ENCODE measurements at regions not wholly inside any gene's neighbourhood (a gene's known extent, or its start where the extent isn't known, plus 50 kb on each side); places are given as distances from the start of the nearest gene placed in this dataset.

- peak; percentile 40; the same call in 1 of the 2 replicates for TF ChIP-seq CTCF (IDR thresholded peaks at IDR 0.05)
Observed at GRCh38 chr14:38016497-38016896, 191.2 kb upstream of the SSTR1 start.

- TF ChIP-seq CTCF (IDR thresholded peaks at IDR 0.05) = no peak
Observed at GRCh38 chr14:38021861-38022260, 185.8 kb upstream of the SSTR1 start.

- TF ChIP-seq CTCF (IDR thresholded peaks at IDR 0.05) = no peak
Observed at GRCh38 chr14:38022775-38023174, 184.9 kb upstream of the SSTR1 start.

- no peak for TF ChIP-seq CTCF (IDR thresholded peaks at IDR 0.05)
Observed at GRCh38 chr14:38038171-38038570, 169.5 kb upstream of the SSTR1 start.

- TF ChIP-seq CTCF (IDR thresholded peaks at IDR 0.05) = no peak
Observed at GRCh38 chr14:38038986-38039385, 168.7 kb upstream of the SSTR1 start.

GRCh38 chr14:38039496-38039895 is 168.2 kb upstream of the SSTR1 start:
- TF ChIP-seq CTCF (IDR thresholded peaks at IDR 0.05) = no peak

- no peak for TF ChIP-seq CTCF (IDR thresholded peaks at IDR 0.05)
Observed at GRCh38 chr14:38040411-38040810, 167.3 kb upstream of the SSTR1 start.

- no peak for TF ChIP-seq CTCF (IDR thresholded peaks at IDR 0.05)
Observed at GRCh38 chr14:38042322-38042721, 165.4 kb upstream of the SSTR1 start.

All from LNCAP (cell line).